A673 (cell line): ENCODE measurements at regions not wholly inside any gene's neighbourhood (a gene's known extent, or its start where the extent isn't known, plus 50 kb on each side); places are given as distances from the start of the nearest gene placed in this dataset.
"Not testable (repeated sequence)": the region's sequence is repeated elsewhere in the genome, so short reads cannot be mapped to it uniquely, and the experiment has no call there.

Experiments used
- BruUV-seq: library from RNA; stranded (reverse); fragments of 400-500 nt; replicated peaks from 2 replicates; lab custom pipeline; 2021; lab: Mats Ljungman, UMichigan
- CTCF ChIA-PET: fragments of 300-600 bp; sonication (Branson Sonifier 250); formaldehyde crosslinking; loops from one replicate; lab custom pipeline; 2022; ENCODE audit warnings: antibody characterized with exemption; lab: Charles Lee
- POLR2A ChIA-PET: fragments of 300-600 bp; sonication (Branson Sonifier 250); formaldehyde crosslinking; loops from one replicate; lab custom pipeline; 2022; ENCODE audit warnings: antibody characterized with exemption; ENCODE audit not compliant: low non-redundant PET; lab: Charles Lee
- DNase-seq: peaks from one replicate; pipeline ENCODE4 v3.0.0-alpha.2; 2015; ENCODE audit warnings: low spot score
- H3K27ac ChIP-seq: fragments of 200-600 bp; sonication (generic); 2 replicates; pipeline ENCODE4 v1.5.1; 2016; ENCODE audit warnings: mixed run types, low read depth, mild to moderate bottlenecking, mixed read lengths, antibody characterized with exemption, low read length; ENCODE audit not compliant: poor library complexity, severe bottlenecking
- H3K27me3 ChIP-seq: fragments of 200-600 bp; sonication (generic); replicated peaks from 2 replicates; pipeline ENCODE4 v1.6.1; 2017; ENCODE audit warnings: mixed run types, low read depth, mild to moderate bottlenecking, mixed read lengths, antibody characterized with exemption, low read length; ENCODE audit not compliant: insufficient read depth, poor library complexity
- H3K36me3 ChIP-seq: fragments of 200-600 bp; sonication (generic); 2 replicates; pipeline ENCODE4 v1.6.1; 2016; ENCODE audit warnings: mixed run types, mild to moderate bottlenecking, mixed read lengths, antibody characterized with exemption, low read length; ENCODE audit not compliant: insufficient read depth, poor library complexity, severe bottlenecking
- H3K4me1 ChIP-seq: fragments of 200-600 bp; sonication (generic); 2 replicates; pipeline ENCODE4 v1.6.1; 2017; ENCODE audit warnings: mixed run types, mild to moderate bottlenecking, mixed read lengths, antibody characterized with exemption, low read length; ENCODE audit not compliant: insufficient read depth, poor library complexity, severe bottlenecking
- H3K4me3 ChIP-seq: fragments of 200-600 bp; sonication (generic); 2 replicates; pipeline ENCODE4 v1.5.1; 2016; ENCODE audit warnings: low read depth, mixed run types, mild to moderate bottlenecking, mixed read lengths, low read length; ENCODE audit not compliant: poor library complexity, severe bottlenecking
- H3K9me3 ChIP-seq: fragments of 200-600 bp; sonication (generic); 2 replicates; pipeline ENCODE4 v1.6.1; 2016; ENCODE audit warnings: mixed run types, low read depth, mild to moderate bottlenecking, mixed read lengths, antibody characterized with exemption, low read length; ENCODE audit not compliant: poor library complexity, severe bottlenecking
- CTCF ChIP-seq: fragments of 300-800, 200-600 bp; sonication (generic); conservative IDR thresholded peaks from 2 replicates; pipeline ENCODE4 v1.5.1; 2017; ENCODE audit warnings: low read depth, mild to moderate bottlenecking, antibody characterized with exemption, low read length, moderate library complexity, mixed read lengths
- EZH2 ChIP-seq: fragments of 200-600 bp; sonication (generic); IDR thresholded peaks from 2 replicates; pipeline ENCODE4 v1.6.1; 2017; ENCODE audit warnings: borderline replicate concordance, low read depth, mild to moderate bottlenecking, mixed read lengths, antibody characterized with exemption, low read length; ENCODE audit not compliant: poor library complexity, severe bottlenecking
- intact Hi-C: fragments of 100-400 bp; cut with micrococcal nuclease; formaldehyde crosslinking; loops from one replicate; pipeline ENCODE4 v1.10.0; 2022; ENCODE audit not compliant: unreplicated experiment

- H3K27ac ChIP-seq = no peak overlapping the region
- POLR2A ChIA-PET = no interaction called here
- no peak overlapping the region for H3K4me3 ChIP-seq
- CTCF ChIA-PET = no interaction called here
- no peak for TF ChIP-seq EZH2
- no peak for TF ChIP-seq CTCF
- H3K36me3 ChIP-seq = no peaks in the 10 kb centered on the region
- DNase-seq = no peak
- no peaks in the 10 kb centered on the region for H3K4me1 ChIP-seq
- H3K27me3 ChIP-seq = no peaks in the 10 kb centered on the region
- H3K9me3 ChIP-seq = no peaks in the 10 kb centered on the region
- no TSS peak for BruUV-seq
- intact Hi-C loops = no loop called here
Observed at GRCh38 chr2:48049371-48049770, 143.1 kb upstream of the FBXO11 start.

- H3K36me3 ChIP-seq = no peaks in the 10 kb centered on the region
- DNase-seq = no peak
- no TSS peak for BruUV-seq
- no peaks in the 10 kb centered on the region for H3K27me3 ChIP-seq
- POLR2A ChIA-PET = no interaction called here
- no peak overlapping the region for H3K4me3 ChIP-seq
- no peak overlapping the region for H3K27ac ChIP-seq
- intact Hi-C loops = no loop called here
- TF ChIP-seq CTCF (no peak), EZH2 (no peak)
- CTCF ChIA-PET = no interaction called here
- no peaks in the 10 kb centered on the region for H3K9me3 ChIP-seq
- H3K4me1 ChIP-seq = no peaks in the 10 kb centered on the region
Observed at GRCh38 chr2:48050711-48051110, 144.4 kb upstream of the FBXO11 start.

GRCh38 chr2:48059975-48060374 lies 153.7 kb upstream of the FBXO11 start:
- intact Hi-C loops = no loop called here
- Histone ChIP-seq H3K27ac (no peak overlapping the region), H3K36me3 (no peaks in the 10 kb centered on the region), H3K27me3 (no peaks in the 10 kb centered on the region), H3K9me3 (no peaks in the 10 kb centered on the region), H3K4me3 (no peak overlapping the region), H3K4me1 (no peaks in the 10 kb centered on the region)
- no peak for DNase-seq
- no TSS peak for BruUV-seq
- TF ChIP-seq EZH2 (no peak), CTCF (no peak)
- ChIA-PET CTCF (no interaction called here), POLR2A (no interaction called here)

GRCh38 chr2:48061656-48062055 lies 155.4 kb upstream of the FBXO11 start:
- H3K27ac ChIP-seq, H3K9me3 ChIP-seq, POLR2A ChIA-PET, H3K4me3 ChIP-seq, DNase-seq, intact Hi-C loops, H3K27me3 ChIP-seq, H3K36me3 ChIP-seq, BruUV-seq, H3K4me1 ChIP-seq, CTCF ChIA-PET: not testable (repeated sequence)
